GM21723 (cell line): ENCODE measurements at regions not wholly inside any gene's neighbourhood (a gene's known extent, or its start where the extent isn't known, plus 50 kb on each side); places are given as distances from the start of the nearest gene placed in this dataset.

Experiments used
- ATAC-seq: cut with Tn5 transposase; IDR thresholded peaks from one replicate; pipeline ENCODE4 v1.9.1; 2021; ENCODE audit warnings: mild to moderate bottlenecking, moderate library complexity; ENCODE audit not compliant: unreplicated experiment

DNA sequence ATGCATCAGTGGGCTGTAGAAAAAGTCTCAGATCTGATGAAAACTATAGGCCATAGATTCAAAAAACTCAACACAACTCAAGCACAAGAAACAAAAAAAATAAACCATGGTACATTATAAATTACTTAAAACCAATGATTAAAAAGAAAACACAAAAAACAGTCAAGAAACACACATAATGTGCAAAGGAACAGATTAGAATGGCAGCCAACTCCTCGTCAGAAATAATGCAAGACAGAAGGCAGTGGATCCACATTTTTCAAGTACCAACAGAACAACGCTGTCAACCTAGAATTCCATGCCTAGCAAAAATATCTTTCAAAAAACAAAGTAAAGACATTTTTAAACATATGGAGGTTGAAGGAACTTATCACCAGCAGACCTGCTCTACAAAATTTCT is 69.7 kb downstream of the PSMB1 start:
- ATAC-seq: no peak

DNA sequence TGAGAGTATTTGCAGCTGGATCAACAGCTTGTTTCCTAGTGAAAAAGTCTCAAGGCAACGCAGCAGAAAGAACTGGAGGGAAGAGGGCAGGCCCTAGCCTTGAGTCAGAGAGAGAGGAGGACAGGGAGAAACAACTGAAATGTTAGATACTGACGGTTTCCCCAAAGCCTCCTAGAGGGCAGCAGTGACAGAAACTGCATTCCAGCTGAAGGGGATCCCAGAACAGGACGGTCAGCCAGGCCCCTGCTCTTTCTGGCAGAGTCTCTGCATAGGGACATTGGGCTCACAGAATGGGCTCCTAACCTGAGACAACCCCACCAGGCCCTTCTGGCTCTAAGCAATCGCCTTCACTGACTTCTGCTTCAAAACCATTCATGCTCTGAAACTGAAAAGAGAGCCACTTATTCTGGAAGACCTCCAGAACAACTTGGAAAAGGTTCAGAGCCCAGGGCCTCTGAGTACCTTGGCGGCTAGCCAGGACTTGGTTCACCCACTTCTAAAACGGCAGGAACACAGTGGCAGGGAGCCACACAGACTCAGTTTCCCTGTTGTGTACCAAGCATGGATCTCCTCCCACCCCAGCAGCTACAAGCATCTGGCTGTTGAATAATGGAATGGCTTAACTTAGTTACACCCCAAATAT is 72.9 kb downstream of the PSMB1 start:
- no peak for ATAC-seq

DNA sequence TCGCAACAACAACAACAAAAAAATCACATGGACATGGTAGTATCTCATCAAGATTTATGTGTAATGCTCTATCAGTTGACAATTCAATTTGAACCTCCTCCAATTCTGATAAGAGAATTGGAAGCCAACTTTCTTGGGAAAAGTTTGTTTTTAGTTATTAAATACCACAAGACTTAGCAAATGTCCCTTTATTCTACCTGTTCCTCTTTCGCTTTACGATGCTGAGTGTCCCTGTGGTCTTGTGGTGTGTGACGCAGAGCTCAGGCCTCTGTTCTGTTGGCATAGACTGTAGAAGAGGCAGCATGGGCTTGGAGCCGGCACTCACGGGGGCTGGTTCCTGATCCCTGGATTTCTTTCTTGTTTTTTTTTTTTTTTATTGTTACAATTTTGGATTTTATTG is 76.7 kb downstream of the PSMB1 start:
- peak; percentile 78 for ATAC-seq

DNA sequence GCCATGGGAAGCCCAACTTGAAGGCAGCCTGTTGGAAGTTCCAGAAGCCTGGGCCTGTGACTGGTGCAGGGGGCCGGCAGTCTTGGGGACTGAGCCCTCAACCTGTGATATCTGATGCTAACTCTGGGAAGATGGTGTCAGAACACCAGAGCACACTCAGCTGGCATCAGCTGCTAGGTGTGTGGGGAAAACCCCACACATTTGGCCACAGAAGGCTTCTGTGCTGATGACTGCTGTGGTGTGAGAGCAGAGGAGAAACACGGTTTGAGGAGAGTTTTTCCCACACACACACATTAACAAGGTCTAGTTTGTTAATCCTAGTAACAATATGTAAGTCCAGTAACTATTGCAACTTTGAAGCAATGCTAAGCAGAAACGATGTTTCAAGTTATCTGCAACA is 78.0 kb downstream of the PSMB1 start:
- peak; percentile 65 for ATAC-seq

DNA sequence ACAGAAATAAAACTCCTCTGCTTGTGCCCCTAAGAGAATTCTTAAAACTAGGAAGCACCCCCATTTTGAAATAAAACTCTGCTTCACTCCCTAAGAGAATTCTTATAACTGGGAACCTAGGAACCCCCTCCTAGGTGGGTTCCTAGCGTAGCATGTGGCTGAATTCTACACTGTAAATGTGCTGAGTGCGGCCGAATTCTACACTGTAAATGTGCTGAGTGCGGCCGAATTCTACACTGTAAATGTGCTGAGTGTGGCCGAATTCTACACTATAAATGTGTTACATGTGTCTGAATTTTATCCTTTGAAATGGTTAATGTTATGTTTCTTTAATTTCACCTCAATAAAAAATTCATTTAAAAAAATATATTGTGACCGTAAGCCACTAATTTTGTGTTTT is 79.3 kb downstream of the PSMB1 start:
- no peak for ATAC-seq

DNA sequence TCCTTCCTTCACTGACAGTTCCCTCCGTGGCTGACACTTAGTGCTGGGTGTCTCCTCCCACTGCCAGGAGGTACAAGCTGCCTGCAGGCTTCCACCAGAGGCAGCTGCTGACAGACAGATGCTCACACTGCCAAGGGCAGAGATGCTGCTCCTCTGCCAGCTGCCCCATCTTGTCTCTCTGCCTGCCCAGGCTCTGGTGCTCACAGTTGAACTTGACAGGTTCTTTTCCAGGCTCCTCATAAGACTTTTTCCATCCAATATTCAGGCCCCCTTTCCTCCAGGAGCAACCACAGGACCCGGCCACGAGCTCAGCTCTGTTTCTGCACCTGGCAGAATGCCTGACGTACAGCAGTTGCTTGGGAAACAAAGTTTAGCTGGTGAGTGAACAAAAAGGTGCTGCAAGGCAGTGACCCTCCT is 79.8 kb downstream of the PSMB1 start:
- no peak for ATAC-seq

DNA sequence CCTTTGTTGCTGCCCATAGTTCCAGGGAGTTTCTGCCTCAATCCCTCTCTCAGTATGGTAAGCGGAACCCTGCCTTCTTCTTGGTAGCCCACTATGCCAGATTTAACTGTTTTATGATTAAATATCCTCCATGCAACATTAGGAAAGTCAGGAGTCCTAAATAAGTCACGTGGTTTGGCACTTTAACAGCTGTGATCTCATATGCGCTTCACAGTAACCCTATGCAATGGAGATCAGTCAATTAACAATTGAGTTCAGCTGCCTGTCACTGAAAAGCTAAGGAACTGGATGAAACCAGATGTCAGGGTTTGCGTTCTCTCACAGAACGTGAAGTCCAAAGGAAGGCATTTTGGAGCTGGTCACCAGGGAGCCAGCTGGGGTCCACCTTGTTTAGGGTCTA is 81.6 kb downstream of the PSMB1 start:
- no peak for ATAC-seq

DNA sequence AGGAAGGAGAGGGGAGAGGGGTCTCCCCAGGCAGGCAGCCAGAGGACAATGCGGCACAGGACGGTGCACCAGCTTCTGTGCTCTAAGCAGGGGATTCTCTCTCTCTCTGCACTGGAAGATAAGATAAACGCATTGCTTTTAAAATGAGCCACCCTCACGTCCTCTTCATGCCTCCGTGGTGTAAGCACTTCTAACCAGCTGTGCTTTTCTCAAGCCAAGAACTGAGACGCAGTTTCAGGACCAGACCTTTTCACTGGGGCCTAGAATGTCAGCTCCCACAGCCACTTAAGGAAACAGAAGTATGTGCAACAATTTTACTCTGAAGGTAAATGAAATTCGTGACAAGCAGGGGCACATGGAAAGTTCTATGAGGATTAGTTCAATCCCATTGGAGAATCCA is 82.4 kb downstream of the PSMB1 start:
- no peak for ATAC-seq

DNA sequence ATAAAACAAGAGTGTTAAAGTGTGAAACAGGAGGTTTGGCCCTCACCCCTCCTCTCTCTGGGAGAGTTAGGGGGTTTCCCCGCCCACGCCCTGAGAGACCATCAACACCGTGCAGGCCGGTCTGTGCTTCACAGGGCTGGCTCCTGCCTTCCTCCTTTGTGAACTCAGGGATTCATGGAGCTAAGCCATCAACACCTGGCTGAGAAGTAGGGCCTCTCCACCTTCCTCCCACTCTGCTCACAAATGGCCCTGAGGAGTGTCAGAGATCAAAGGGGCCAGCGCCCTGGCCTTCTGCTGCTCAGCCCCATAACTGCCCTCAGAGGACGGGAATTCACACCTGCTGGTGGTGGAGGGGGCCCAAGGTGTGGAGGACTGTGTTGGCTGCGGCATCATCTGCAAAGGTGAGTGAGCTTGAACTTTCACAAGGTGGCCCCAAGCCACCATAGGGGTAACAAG is 88.6 kb downstream of the PSMB1 start:
- peak; percentile 56 for ATAC-seq

DNA sequence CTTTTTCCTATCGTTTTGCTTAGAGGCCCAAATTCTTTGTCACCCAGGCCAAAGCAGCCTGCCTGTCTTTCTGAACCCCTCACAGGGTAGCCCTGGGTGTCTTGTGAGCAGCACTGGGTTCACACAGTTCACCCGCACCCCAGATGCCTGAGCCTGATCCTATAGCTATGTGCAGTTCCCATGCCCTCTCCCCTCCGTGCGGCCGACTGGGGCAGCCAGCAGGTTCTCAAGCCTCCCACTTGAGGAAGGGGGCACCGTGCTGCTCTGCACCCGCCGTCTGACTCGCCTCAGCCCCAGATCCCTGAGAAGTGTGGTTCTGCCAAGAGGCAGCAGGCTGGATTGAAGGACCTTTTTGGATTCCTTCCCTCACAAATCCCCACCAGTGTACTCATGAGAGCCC is 89.0 kb downstream of the PSMB1 start:
- ATAC-seq: no peak

DNA sequence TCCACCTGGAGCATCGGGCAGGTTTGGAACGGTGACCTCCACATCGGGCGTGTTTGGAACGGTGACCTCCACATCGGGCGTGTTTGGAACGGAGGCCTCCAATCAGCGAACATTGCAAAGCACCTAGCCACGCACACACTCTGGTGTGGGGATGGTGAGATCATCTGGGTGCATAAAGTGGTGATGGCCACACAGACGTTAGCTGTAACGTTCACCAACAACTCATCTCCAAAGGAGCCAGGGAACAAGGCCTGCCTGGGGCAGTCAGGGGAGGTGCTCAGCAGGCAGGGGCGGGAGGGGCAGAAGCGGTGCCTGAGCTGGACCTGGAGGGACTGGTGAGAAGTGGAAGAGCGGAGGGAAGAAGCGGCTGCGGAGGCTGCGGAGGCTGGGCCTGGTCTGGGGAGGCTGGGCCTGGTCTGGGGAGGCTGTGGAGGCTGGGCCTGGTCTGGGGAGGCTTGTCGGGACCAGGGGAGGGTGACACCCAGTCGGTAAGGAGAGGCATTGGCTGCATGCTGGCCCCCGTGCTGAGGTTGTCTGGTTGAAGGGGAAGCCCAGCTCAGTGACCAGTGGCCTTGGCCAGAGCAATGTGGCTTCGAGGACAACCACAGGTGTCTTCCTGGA is 89.9 kb downstream of the PSMB1 start:
- ATAC-seq: no peak

DNA sequence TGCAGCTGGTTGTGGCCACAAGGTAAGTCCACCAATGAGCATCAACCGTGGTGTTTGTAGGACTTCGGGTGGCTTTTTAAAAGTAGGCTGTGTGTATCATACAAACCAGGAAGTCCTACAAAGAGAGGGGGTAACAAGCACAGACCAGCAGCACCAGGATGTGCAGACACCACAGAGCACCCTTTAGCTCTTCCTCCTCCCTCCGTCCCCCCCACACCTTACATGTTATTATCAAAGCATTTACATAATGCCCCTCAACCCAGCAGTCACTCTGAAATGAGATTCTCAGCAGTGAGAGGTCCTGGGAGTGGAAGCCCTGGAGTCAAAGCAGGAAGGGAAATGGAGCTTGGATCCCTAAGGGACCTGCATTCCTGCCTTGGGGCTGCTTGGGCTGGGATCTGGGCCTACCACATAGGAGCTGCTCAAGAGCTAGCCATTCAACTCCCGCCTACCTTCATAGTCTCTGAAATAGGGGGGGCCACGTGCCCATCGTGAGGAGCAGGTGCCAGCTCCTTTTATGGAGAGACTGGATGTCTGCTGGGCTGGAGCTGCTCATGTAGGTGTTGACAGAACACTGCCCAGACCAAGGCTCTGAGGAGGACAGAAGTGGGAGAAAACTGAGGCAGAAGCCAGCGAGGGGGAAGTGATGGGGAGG is 90.6 kb downstream of the PSMB1 start:
- no peak for ATAC-seq

DNA sequence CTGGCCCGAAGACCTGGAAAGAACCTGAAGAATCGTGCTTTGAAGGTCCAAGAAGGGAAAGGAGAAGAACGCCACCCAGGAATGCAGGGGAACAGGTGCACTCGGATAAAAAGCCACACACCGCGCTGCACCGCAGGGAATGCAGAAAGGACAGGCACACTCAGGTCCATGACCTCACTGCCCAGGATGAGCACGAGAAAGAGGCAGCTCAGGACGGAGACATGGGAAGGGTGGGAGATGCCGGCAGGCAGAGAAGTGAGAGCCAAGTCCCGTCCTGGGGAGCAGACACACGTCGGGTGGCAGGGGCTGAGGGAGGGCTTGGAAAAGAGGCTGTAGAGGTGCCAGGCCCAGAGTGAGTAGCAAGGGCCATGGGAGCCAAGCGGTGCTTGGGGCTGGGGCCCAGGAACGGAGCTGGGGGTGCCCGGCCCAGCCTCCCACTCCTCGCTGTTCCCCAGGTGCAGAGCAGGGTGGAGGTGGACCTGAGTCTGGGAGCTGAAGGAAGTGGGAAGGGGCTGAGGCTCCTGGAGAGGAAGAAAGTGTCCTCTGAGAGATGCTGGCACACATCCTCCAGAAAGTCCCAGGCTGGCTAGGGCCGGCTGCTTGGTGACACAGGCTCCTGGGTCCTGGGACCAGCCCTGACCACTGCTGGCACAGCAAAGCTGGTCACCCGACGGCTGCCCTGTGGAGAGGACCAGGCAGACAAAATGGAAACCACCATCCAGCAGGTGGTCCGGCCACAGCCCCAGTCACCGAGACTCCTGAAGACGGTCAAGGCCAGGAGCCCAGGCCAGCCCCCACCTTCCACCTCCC is 91.3 kb downstream of the PSMB1 start:
- no peak for ATAC-seq

DNA sequence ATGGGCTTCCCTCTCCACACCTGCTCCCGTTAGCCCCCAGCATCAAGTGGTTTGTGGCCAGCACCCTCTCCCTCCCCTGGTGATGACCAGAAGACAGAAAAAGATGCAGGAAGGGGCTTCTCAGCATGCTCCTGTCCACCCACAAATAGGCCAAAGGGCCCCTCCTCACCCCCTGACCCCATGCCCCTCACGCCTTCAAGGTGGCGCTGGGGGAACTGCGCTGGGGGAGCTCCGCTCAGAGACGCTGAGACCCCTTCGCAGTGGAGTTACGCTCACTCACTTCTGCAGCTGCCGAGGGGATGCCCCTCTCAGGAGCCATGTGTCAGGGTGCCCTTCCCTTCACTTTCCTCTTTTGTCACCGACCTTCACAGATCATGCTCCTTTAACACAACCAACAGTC is 92.0 kb downstream of the PSMB1 start:
- ATAC-seq: no peak

DNA sequence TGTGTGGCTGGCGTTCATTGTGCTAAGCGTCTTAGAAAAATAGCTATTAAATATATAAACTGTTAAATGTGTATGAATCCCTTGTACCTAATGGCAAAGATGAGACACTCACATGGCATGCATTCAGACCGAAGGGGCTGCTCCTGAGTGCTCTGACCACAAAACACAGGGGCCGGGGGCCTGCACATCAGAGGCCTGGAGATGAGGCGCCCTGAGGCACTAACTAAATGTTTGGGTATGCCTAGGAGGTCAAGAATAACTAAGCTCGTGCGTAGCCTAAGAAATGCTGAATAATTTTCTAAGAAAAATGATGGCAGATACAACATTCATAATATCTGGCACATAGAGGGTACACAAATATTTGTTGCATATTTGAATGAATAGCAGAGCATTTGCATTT is 92.5 kb downstream of the PSMB1 start:
- no peak for ATAC-seq

DNA sequence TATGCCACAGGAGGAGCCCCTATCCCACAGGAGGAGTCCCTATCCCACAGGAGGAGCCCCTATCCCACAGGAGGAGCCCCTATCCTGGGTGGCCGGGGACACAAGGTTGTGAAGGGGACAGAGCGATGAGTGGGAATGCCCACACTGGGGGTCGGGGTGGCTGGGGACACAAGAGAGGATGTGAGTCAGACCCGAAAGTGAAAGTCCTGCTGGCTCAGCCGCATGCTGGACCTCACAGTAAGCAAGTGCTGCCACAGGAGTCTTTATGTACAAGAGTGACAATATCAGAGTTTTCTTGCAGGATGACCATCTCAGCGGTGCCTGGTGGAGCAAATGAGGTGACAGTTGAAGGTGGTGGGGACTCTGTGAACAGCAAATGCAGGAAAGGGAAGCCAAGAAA is 93.7 kb downstream of the PSMB1 start:
- peak; percentile 88 for ATAC-seq

DNA sequence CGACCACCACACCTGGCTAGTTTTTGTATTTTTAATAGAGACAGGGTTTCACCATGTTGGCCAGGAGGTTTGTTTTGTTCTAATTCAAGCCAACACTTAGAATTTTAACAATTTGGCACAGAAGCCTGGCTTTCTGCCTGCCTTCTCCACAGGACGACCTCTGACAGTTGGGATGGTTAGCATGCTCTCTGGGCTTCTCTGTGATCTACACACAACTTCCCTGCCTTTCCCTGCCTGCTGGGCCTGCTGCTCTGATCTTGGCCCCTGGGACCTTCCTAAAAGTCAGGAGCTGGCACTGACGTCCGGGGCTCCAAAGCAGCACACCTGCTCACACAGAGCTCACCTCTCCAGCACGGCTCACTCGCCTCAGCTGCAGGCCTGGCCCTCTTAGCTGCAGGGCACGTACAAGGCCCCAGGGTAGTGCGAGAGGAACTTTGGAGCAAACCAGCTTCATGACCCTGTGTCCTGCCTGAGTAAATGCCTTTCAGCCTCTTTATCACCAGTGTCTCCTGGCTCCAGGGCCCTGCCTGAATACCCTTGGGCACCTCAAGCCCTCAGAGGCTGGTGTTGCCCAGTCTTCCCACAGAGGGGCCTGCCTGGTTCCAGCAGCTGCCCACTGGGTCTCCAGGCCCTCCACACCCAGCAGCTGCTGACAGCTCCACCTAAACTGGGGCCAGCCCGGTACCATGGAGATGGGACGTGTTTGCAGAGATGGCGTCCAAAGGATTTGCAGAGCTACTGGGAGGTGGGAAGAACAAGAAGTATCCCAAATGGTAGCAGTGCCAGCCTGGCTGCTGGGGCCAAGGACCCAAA is 96.0 kb downstream of the PSMB1 start:
- no peak for ATAC-seq
